ENCODE measurements at regions not wholly inside any gene's neighbourhood (a gene's known extent, or its start where the extent isn't known, plus 50 kb on each side); places are given as distances from the start of the nearest gene placed in this dataset.

DNA sequence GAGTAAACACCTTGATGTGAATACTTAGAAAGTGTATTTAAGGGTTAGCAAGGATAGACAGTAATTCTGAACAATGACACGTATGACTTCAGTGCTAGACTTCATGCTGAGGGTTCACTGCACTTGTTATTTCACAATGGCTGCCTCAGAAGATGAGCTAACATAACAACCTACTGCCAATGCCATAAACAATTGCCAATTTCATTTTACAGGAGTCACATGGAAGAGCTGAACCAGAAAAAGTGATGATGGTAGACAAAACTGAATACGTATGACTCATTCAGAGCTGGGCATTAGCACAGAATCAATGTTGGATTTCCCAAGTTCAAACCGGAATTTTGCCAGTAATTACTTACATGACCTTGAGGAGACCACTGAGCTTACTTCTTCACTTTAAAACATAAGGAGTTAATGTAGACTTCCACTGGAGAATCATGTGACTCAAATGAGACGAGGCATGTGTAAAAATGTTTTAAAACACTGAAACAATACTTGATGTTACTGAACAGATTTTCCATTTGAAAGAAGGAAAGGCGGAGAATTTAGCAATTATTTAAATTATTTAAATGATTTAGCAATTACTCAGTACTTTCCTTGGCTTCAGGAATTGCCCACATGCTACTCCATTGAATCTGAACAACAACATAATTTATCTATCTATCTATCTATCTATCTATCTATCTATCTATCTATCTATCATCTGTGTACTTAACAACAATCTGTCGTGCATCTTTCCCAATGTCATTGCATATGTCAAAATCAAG lies 868.5 kb upstream of the SLIT2 start:
- DNase-seq = no peak

DNA sequence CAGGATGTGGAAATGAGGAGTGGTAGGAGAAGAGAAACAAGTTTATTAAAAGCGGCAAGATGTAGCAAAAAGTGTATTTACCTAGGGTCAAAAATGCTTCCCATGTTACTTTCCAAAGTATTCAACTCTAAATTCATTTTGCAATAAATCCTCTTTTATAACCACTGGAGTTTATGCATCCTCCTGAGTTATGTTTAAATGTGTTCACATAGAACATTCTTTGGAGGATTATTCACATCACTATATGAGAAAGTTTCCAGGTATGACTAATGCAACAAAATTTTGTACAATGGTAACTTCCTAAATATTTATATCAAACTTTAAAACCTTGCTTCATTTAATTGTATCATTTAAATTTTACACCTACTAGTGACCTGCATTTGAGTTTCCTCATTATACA lies 870.6 kb upstream of the SLIT2 start:
- DNase-seq = no peak

DNA sequence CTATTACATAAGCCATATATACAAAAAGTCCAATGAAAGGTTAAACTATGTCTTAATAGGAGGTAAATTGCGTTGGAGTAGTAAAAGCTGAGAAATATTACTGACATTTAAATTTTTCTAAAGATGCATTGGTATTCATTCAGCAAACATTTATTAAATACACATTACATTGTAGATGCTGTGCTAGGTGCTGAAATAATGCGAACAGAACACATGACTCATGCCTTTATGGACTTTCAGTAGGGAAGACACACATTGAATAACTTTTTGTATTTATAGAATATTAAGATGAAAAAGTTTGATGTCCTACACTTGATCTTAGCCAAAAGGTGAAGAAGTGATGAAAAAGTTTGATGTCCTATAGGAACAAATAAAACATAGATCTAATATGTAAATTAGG lies 871.1 kb upstream of the SLIT2 start:
- DNase-seq = no peak

DNA sequence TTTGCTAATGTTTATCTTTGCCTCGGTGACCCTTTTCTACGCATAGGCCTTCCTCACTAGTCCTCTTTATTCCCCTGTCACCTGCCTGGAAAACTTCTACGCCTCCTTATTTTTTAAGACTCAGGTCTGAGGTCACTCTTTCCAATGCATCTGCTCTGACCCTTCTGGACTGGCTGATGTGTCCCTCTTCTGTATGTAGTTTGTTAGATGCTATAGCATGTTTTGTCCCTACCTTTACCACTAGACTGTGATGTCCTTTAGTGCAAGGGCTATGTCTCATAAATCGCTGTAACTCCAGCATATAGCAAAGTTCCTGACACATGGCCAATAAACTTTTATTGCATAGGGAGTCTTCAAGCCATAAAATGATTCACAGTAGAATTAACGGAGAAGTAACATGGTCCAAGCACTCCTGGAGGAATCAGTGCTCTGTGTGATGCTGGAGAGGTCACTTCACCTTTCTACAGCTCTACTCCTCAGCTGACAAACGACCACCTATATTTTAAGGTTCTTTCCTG lies 872.5 kb upstream of the SLIT2 start:
- no peak for DNase-seq

DNA sequence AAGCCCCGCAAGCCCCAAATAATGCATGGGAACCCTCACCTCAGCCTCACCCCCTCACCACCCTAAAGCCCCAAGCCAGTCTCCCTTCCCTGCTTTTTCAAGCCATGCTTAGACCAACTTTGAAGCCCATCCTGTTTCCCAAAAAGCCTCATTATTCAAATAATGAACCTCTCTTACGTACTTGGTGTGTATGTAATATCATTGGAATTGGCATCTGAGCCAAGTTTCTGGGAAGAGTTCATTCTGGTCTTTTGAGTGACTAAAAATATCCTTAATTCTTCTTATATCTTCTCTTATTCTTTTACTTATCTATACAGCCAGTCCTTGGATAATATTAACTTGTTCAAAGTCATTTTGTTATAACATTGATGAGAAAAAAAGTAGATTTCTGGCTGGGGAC lies 875.8 kb upstream of the SLIT2 start:
- DNase-seq = no peak

DNA sequence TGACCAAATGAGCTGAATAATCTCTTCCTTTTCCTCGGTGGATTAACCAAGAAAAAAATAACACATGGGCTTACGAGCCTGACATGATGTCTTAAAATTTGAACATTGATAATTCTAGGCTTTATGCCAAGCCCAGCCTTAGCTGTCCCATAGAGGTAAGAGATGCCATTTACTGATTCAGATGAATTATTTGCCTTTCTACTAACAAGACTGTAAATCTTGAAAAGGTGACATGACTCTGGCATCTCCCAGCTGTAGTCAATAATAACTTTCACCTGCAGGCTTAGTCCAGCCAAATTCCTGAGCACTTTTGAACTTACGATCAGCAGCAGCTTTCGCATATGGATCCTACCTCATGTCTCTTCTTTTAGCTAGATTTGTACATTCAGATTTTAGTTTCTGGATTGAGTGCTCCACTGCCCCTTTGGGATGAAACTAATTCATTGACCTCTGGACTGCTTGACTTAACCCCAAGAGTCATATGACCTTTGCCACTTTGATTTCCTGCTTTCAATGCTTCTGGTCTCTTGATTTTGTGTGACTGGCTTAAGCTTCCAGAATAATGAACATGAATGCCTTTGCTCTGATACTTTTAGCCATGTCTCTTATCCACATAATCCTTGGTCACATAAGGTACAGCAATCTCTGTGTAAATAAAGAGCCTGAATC lies 876.4 kb upstream of the SLIT2 start:
- DNase-seq = no peak

DNA sequence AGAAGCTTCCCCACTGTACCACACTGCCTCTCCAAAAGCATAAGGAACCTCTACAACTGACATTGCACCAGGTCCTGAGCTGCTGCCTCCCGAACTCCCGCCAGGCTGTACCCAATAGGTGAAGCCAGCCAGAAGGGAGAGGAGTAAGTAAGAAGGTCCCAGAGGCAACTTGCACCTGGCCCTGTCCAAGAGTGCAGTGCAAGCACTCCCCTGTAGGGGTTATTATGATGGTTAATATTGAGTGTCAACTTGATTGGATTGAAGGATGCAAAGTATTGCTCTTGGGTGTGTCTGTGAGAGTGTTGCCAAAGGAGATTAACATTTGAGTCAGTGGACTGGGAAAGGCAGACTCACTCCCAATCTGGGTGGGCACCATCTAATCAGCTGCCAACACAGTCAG lies 879.3 kb upstream of the SLIT2 start:
- no peak for DNase-seq

DNA sequence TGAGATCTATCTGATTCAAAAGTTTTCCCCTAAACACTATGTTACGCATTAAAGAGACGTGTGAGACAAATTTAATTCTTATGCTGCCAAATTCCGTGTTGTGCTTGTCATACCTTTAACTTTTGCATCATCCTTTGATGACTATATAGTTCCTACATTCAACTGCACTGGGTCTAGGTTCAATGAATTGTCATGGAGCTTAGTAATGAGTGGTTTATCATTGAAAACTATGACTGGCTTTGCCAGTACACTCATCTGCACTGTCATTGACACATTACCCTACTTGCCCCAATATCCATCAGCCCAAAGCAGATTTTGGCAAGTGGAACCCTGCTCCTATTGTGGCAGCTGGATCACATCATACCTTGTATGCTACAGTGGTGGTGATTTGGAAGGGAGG lies 882.9 kb upstream of the SLIT2 start:
- no peak for DNase-seq

DNA sequence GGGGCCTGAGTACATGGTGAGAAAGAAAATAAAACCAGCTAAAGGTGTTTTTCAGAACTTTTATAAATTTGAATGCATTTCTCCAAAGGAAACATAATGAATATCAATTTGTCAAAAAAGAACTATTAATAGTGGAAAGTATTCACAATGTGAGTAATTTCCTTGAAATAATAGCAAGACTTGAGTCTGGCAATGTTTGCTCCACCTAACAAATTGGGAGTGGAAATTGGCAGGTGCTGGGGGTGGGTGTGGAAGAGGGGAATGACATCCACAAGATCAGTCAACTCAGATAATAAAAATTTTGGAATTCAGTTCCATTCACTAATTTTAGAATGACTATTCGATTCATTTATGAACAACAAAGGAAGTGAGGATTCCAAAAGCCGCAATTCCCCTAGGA lies 884.8 kb upstream of the SLIT2 start:
- no peak for DNase-seq

DNA sequence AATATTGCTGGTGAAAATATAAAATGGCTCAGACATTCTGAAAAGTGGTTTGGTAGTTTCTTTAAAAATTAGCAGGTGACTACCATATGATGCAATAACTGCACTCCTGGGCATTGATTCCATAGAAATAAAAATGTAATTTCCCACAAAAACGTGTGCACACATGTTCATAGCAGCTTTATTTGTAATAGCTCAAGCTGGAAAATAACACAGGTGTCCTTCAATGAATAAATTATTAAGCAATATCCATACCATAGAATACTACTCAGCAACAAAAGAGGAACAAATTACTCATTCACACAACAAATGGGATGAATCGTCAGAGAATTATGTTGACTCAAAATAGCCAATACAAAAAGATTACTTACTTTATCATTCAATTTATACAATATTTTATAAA lies 893.7 kb upstream of the SLIT2 start:
- DNase-seq = no peak

DNA sequence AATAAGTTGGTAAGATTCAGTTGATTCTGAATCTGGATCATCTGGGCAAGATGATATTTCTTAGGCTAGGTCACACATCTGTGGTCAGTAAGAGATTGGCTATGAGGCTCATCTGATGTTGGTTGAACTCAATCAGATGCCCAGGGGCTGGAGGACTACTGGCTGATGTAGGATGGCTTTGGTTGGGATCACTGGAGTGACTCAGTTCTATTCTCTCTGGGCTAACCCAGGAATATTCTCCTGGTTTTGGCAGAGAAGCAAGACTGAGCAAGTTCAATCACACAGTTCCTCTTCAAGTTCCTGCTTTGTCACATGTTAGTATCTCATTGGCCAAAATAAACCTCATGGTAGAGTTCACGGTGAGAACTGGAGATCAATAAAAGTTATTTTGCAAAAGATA lies 902.3 kb upstream of the SLIT2 start:
- no peak for DNase-seq

DNA sequence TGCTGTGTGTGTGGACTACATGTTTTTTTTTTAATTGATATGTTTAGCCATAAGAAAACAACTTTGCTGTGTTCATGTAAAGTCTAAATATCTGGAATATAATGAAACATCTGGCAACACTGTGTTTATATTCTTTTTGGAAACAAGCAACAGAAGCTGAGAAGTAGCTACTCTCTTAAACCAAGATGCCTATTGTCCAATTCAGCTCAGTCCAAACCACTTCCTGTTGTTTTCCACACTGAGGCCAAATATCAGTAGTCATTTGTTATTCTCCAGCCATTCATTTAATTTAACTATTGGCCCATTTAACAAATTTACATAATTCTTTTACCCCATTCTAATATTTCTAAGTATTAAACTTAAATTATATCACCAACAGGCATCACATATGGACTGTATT lies 903.0 kb upstream of the SLIT2 start:
- DNase-seq = no peak

DNA sequence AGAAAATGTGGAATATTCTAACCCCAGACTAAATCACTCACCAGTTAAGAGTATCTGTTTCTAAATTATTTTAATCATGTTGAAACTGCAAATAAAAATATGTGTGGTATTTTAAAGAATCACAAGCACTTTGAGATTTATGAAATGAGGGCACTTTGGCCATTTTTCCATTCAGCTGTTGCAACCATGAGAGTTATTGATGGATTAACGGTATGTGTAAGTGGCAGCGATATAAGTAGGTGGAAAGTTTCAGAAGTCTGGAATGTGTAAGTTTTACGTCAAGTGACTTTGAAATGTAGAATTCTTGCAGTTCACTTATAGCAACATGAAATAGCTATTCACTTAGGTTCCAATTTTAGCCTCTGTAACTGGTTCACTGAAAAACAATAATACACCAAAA lies 905.1 kb upstream of the SLIT2 start:
- DNase-seq = no peak

DNA sequence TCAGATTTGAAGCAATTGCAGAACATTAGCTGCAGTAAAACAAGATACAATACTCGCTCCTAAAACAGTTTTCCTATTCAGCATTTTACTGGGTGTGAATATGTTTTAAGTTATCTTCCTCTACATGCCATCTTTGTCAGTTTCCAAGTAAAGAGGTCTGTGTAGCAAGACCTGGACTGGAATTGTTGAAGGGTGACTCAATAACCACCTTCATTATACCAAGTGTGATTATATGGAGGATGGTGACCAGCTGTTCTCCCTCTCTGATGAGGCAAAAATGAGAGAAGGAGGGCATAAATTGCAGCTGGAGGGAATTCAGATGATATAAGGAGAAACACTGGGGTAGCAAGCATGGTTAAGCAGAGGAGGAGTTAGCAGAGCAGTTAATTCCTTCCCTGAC lies 922.1 kb upstream of the SLIT2 start:
- no peak for DNase-seq

DNA sequence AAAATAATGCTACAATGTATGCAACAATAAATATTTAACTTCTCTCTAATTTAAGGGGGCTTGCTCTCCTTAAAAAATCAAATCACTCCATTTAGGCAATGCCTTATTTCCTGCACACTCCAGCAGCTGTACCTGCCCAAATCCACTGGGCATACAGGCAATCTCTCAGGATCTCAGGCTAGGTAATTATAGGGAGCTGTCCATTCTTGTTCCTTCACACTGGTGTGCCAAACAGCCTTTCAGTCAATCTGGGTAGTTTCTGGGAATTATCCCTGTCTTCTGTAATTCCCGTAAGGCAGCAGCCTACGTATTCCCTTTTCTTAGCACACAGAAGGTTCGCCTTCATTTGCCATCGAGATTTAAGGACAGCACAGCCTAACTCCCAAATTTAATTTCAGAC lies 922.6 kb upstream of the SLIT2 start:
- DNase-seq = no peak

DNA sequence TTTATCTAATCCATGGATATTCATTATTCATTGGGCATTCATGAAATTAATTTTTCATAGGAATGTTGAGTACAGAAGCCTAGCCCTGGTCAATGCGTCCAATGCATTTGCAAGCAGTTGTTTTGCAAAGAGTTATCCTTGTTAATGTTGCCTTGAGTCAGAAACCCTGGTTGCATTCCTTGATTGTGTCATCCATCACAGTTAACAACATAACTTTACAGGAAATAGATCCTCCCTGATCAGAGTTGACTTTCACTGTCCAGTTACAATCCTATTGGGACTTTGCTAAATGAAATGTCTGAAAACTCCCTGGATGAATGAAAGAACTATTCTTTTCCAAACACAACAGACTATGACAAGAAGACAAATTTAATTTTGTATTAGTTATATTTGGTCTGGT lies 924.3 kb upstream of the SLIT2 start:
- no peak for DNase-seq

DNA sequence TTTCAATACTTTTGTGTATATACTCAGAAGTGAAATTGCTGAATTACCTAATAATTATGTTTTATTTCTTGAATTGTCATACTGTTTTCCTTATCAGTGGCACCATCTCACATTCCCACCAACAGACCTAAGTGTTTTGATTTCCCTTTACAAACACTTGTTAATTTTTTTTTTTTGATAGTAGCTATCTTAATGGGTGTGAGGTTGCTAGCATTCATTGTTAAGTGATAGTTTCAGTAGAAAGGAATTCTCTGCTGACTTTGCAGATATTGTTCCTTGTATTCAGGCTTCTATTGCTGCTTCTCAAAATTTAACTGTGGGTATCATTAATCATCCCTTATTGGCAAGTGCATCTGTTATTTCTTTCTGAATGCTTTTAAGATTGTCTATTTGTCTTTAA lies 927.5 kb upstream of the SLIT2 start:
- peak; percentile 7 for DNase-seq

DNA sequence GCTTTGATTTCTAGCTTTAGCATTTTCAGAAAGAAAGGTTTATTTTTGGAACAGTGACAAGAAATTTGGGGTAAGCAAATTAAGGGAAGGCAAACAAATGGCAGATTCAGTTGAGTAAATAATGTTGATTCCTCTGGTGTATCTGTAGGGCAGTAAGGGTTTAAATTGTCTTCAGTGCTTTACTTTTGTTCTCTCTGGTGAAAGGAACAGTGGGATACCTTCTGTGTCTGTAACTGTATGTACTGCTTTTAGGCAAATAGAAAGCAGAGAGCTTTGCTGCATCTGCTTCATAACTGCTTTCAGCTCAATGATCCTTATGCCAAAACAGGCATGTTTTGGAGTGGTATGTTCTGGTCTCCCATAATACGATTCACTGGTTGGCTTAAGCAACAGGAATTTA lies 932.1 kb upstream of the SLIT2 start:
- peak; percentile 76 for DNase-seq

DNA sequence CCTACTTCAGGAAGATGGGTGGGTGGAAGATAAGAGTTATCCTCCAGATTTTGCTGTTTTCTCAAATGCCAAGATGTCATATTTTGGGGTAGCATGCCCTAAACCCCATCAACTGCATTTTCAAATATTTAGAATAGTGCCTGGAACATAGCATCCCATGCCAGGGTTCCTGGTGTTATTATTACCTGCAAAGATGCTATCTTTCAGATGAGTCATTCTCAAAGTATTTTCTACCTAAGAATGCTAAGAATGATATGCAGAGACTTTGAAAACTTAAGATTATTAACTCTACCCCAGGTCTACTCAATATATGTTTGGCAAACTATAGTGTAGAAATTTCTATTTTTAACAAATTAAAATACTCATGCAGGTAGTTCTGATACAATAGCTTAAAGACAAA lies 934.3 kb upstream of the SLIT2 start:
- no peak for DNase-seq

DNA sequence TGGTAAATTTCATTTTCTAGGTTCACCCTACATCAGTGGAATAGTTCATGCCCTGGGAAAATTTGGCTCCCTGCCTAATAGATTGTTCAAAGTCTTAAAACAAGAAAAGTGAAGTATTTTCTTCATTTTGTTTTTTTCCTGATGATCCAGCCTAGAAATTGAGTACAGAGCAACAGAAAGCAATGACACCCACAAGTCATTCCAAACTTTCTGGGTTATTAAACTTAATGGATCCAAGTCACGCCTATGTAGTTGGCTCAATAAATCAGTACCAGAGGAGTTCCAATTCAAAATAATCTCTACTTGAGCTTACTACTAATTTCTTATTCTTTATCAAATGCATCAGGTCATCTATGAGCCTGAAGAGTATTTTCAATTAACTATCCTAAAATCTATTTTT lies 937.6 kb upstream of the SLIT2 start:
- no peak for DNase-seq

DNA sequence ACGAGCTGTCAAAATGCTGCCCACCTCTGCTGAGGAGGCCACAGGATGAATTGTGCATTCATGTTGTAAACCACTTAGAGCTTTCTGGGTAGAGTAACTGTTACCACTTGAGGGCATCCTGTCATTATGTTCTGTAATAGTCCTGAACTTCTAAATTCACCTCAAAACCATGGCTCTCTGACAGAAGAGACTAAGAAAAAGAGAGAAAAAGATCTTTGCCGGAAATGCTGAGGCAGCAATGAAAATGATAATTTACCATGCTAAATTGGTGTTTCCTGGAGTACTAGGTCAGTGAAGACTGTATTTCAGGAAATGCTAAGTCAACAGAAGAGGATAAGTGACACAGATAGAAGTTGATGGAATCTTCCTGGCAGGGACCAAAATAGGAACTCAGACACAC lies 942.3 kb upstream of the SLIT2 start:
- peak; percentile 1 for DNase-seq

DNA sequence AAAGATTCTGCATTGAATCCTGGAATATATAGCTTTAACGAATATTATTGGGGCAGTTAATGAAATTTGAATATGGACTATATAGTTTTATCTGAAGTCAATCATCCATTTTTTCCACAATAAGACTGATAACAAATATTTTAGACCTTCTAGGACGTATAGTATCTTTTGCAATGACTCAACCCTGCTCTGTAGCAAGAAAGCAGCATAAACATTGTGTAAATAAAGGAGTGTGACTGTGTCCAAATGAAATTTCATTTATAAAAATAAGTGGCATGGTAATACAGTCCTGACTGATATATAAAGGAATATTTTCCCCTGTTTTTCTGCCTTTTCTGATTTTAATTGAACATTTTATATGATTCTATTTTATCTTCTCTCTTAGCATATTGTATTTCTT lies 947.7 kb upstream of the SLIT2 start:
- no peak for DNase-seq

DNA sequence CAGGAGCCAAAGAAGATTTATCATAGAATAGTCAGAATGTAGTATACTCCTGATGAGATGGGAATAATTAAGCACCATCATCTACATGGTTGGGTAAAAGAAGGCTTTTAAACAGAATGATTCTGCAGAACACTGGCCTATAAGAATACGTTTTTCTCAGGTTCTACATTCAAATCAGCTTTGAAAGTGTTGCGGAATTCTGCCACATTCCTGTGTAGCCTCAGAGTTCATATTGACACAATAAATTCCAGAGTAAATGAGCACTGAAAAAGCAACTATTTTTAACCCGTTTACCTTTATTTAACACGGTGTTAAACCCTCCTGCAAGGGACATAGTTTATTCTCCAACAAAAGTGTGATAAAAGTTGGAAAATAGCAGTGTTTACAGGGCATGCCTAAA lies 950.2 kb upstream of the SLIT2 start:
- no peak for DNase-seq

DNA sequence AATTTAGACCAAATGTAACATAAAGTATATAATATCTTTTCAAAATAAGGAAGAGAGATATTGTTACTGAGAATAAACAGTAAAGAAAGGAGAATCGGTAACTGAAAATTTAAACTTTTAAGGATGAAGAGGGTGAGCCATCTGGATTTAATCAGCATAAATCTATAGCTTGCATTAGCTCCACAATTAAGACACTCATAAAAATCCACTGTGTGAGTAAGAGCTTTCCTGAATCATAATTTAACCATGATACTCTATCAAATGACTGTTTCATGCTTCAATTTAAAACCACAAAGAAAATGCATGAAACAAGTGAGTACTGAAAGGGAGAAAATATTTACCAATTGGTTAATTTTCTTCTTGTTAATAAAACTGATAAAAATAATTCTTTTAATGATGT lies 951.5 kb upstream of the SLIT2 start:
- no peak for DNase-seq

DNA sequence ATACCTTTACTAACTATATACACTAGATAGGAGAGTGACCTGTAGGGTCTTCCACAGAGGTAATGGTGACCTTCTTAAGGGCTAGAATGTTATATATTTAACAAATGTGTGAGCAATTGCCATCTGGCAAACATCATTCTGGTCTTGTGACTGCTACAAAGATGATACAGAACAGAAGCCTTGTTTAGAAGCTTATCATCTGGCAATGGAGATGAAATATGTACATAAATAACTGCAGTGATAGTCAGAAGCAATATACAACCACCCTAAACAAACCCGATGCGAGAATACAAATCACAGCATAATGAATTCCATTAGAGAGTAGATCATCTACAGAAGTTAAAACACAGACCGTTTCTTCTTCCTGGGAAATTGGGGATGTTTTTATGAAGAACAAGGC lies 952.7 kb upstream of the SLIT2 start:
- DNase-seq = no peak

Measured in NCI-H146 (cell line).